Uterus (tissue), 3 donors: ENCODE measurements at regions not wholly inside any gene's neighbourhood (a gene's known extent, or its start where the extent isn't known, plus 50 kb on each side); places are given as distances from the start of the nearest gene placed in this dataset.

Source experiments
- DNase-seq, 2 donors: peaks; one replicate each; pipeline ENCODE4 v3.0.0-alpha.2; 2019 to 2020
- H3K27ac ChIP-seq, 2 donors: fragments of 200-600 bp; sonication (generic); 1 replicate in 1 of 2; 2 replicates in 1 of 2; pipeline ENCODE4 v1.5.1; 2016 to 2018
- H3K27me3 ChIP-seq, 2 donors: fragments of 200-600 bp; sonication (generic); one replicate each; pipeline ENCODE4 v1.5.1; 2018 to 2019; ENCODE audit warnings: control low read depth in 1 of 2
- H3K36me3 ChIP-seq, 2 donors: fragments of 200-600 bp; sonication (generic); one replicate each; pipeline ENCODE4 v1.5.1; 2019; ENCODE audit warnings: control low read depth in 1 of 2
- H3K4me1 ChIP-seq, 2 donors: fragments of 200-600 bp; sonication (generic); one replicate each; pipeline ENCODE4 v1.5.1; 2018 to 2019; ENCODE audit warnings: control low read depth in 1 of 2
- H3K4me3 ChIP-seq, 2 donors: fragments of 200-600 bp; sonication (generic); 1 replicate in 1 of 2; 2 replicates in 1 of 2; pipeline ENCODE4 v1.5.1; 2018 to 2019; ENCODE audit warnings: mild to moderate bottlenecking in 1 of 2
- H3K9me3 ChIP-seq, 2 donors: fragments of 200-600 bp; sonication (generic); one replicate each; pipeline ENCODE4 v1.5.1; 2019; ENCODE audit warnings: control low read depth in 1 of 2
- POLR2A ChIP-seq, 2 donors: fragments of 450-650 bp; IDR thresholded peaks; one replicate each; pipeline ENCODE4 v1.6.1; 2016; ENCODE audit warnings: antibody characterized with exemption in 2 of 2, mild to moderate bottlenecking in 1 of 2, moderate library complexity in 1 of 2
- intact Hi-C: fragments of 100-400 bp; cut with DNase I; formaldehyde crosslinking; loops from one replicate; pipeline ENCODE4 v1.15.1; 2023; ENCODE audit warnings: low total_unique reads
- TF ChIP-seq, protein P1 (sequence below), 4 experiments: fragments of 200-600 bp in 2 of 4; fragments of 450-650 bp in 2 of 4; sonication (generic) in 2 of 4; IDR thresholded peaks; one replicate each; pipeline ENCODE4 v1.5.1; 2016 to 2019; ENCODE audit warnings: antibody characterized with exemption in 4 of 4, mild to moderate bottlenecking in 2 of 4, moderate library complexity in 1 of 4
- donor health status: DM: yes; HTN: yes; CAD: no.

DNA sequence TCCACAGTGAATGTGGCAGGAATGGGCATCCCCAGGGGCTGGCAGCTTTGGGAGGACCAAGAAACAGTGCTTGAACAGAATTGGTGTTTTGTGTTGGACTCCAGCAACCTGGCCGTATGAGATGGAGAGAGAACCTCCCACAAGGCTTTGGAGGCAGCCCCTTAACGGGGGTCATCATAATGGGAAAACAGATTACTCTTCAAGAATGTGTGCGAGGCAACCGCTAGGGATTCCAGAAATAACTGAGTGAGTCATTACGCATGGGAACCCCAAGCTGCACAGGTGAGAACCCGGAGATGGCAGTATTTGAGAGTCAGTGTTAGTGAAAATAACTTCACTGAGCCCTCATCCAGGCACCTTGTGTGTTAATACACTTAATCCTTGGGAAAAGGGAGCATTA, 567.8 kb upstream of the TBX3 start:
- Histone ChIP-seq H3K9me3 (no peaks in the 10 kb centered on the region), H3K4me3 (no peak overlapping the region), H3K4me1 (no peaks in the 10 kb centered on the region), H3K36me3 (no peaks in the 10 kb centered on the region), H3K27ac (no peak overlapping the region), H3K27me3 (no peaks in the 10 kb centered on the region)
- TF ChIP-seq, protein P1, sequence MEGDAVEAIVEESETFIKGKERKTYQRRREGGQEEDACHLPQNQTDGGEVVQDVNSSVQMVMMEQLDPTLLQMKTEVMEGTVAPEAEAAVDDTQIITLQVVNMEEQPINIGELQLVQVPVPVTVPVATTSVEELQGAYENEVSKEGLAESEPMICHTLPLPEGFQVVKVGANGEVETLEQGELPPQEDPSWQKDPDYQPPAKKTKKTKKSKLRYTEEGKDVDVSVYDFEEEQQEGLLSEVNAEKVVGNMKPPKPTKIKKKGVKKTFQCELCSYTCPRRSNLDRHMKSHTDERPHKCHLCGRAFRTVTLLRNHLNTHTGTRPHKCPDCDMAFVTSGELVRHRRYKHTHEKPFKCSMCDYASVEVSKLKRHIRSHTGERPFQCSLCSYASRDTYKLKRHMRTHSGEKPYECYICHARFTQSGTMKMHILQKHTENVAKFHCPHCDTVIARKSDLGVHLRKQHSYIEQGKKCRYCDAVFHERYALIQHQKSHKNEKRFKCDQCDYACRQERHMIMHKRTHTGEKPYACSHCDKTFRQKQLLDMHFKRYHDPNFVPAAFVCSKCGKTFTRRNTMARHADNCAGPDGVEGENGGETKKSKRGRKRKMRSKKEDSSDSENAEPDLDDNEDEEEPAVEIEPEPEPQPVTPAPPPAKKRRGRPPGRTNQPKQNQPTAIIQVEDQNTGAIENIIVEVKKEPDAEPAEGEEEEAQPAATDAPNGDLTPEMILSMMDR (IDR thresholded peaks at IDR 0.05): no peak
- no peak for TF ChIP-seq POLR2A (IDR thresholded peaks at IDR 0.05)
- DNase-seq: no peak
- intact Hi-C loops: no loop called here

DNA sequence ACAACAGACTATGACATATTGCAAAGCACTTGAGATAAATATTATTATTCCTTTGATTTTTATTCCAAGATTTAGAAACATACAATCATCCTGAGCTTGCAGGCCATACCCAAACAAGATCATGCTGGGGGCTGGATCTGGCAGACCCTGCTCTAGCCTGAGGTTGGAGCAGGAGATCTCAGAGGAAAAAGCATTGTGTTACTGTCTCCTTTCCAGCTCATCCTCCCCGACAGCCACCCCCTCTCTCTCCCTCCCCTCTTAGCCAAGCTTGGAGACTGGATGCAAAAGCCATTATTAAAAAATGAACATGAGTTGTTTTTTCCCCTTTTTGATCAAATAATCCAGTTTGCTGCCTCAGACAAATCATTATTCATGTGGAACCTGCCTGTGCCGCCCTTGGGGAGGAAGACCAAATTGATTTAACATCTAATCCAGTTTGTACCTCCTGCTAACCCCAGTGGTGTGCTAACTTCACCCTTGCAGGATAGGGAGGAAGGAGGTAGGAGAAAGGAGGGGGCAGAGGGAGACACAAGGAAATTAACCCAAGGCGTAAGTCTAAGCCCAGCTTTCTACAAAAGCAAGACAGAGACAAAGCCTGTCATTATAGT, 565.8 kb upstream of the TBX3 start:
- no peak overlapping the region for H3K4me3 ChIP-seq
- H3K36me3 ChIP-seq: no peaks in the 10 kb centered on the region
- H3K27ac ChIP-seq: no peak overlapping the region
- H3K9me3 ChIP-seq: no peaks in the 10 kb centered on the region
- H3K4me1 ChIP-seq: no peaks in the 10 kb centered on the region
- no peak for DNase-seq
- TF ChIP-seq POLR2A (IDR thresholded peaks at IDR 0.05): no peak
- TF ChIP-seq, protein P1 (IDR thresholded peaks at IDR 0.05): no peak
- no peaks in the 10 kb centered on the region for H3K27me3 ChIP-seq
- intact Hi-C loops: no loop called here

DNA sequence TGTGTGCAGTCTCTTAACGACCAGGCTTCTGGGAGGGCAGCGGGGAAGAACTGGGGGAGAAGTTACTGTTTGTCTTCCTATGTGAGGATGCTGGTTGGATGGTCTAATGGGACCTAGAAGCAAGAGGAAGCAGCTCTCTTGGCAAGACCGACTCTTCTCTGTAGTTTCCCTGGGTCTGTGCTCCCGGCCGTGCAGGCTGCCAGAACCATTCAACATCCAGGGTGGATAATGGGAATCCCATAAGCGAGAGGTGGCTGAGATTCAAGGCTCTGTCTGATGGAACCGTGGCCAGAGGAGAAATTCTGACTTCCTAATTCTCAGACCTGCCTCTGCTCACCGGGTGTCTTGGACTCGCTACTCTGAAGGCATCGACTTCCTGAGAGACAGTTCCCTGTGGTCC, 561.0 kb upstream of the TBX3 start:
- intact Hi-C loops: no loop called here
- DNase-seq: no peak
- no peak overlapping the region for H3K27ac ChIP-seq
- no peaks in the 10 kb centered on the region for H3K27me3 ChIP-seq
- H3K4me1 ChIP-seq: no peaks in the 10 kb centered on the region
- no peaks in the 10 kb centered on the region for H3K36me3 ChIP-seq
- no peak overlapping the region for H3K4me3 ChIP-seq
- H3K9me3 ChIP-seq: no peaks in the 10 kb centered on the region
- no peak for TF ChIP-seq POLR2A (IDR thresholded peaks at IDR 0.05)
- TF ChIP-seq, protein P1 (IDR thresholded peaks at IDR 0.05): no peak

DNA sequence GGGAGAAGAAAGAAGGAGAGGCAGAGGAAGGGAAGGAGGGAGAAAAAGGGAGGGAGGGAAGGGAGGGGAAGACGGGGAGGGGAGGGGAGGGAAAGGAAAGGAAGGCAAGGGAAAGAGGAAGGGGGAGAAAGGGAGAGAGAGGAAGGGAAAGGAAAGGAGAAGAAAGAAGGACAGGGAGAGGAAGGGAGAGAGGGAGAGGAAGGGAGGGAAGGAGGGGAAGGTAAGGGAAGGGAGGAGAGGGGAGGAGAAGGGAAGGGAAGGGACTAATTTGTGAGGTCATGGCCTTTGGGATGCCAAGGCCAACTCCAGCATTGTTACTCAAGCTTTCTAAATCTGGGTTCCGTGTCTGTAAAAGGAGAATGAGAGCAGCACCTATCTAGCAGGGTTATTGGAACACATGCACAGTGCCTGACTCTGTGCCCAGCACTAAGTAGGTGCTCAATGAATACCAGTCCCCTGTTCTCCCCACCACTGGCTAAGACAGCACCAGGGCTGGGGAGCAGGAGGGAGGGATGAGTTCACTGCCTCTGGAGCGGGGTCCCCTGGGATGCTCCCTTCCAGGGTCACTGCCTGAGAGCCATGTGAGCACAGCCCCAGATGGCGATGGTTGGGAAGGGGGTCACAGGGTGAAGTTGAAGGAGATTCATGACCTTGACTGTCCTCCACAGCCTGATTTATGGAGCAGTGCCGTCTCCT, 560.1 kb upstream of the TBX3 start:
- intact Hi-C loops: no loop called here
- TF ChIP-seq, protein P1 (IDR thresholded peaks at IDR 0.05): no peak
- TF ChIP-seq POLR2A (IDR thresholded peaks at IDR 0.05): no peak
- H3K27me3 ChIP-seq: no peaks in the 10 kb centered on the region
- no peaks in the 10 kb centered on the region for H3K4me1 ChIP-seq
- DNase-seq: no peak
- H3K9me3 ChIP-seq: no peaks in the 10 kb centered on the region
- H3K36me3 ChIP-seq: no peaks in the 10 kb centered on the region
- H3K27ac ChIP-seq: no peak overlapping the region
- H3K4me3 ChIP-seq: no peak overlapping the region

DNA sequence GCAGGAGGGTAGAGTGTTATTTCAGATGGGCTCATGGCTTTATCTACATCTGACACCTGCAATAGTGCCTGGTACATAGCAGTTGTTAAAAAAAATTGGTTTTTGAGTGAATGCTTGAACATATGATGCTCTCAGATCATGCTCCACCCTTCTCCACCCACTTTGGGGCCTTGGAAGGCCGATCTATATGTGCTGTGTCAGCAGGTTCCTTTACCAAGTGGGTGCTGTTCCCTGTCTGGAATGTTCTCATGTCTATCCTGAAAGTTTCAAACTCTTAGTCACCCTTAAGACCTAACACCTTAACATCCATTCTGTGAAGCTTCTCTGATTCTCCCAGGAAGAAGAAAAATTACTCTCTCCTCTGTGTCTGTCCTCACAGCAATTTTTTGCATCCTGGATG, 556.3 kb upstream of the TBX3 start:
- H3K4me1 ChIP-seq: no peaks in the 10 kb centered on the region
- DNase-seq: no peak
- no peaks in the 10 kb centered on the region for H3K9me3 ChIP-seq
- no peaks in the 10 kb centered on the region for H3K27me3 ChIP-seq
- intact Hi-C loops: no loop called here
- H3K27ac ChIP-seq: no peak overlapping the region
- no peak for TF ChIP-seq POLR2A (IDR thresholded peaks at IDR 0.05)
- TF ChIP-seq, protein P1 (IDR thresholded peaks at IDR 0.05): no peak
- H3K36me3 ChIP-seq: no peaks in the 10 kb centered on the region
- H3K4me3 ChIP-seq: no peak overlapping the region
